A549 (cell line): ENCODE measurements at regions not wholly inside any gene's neighbourhood (a gene's known extent, or its start where the extent isn't known, plus 50 kb on each side); places are given as distances from the start of the nearest gene placed in this dataset.

Experiments
- ATAC-seq, 2 experiments: fragments of 200-7000 bp in 1 of 2; fragments of >200 bp in 1 of 2; cut with Nextera tagmentation in 1 of 2; cut with Tn5 transposase in 1 of 2; 3 replicates each; pipeline versions ENCODE4 v1.8.0 to v1.9.1; 2018 to 2020; ENCODE audit warnings: mild to moderate bottlenecking in 1 of 2, moderate library complexity in 1 of 2
- CTCF ChIA-PET: fragments of 300-600 bp; sonication (Branson Sonifier 250); formaldehyde crosslinking; extraction: SDS; loops from one replicate; lab custom pipeline; 2021; ENCODE audit warnings: antibody characterized with exemption, inconsistent platforms; lab: Yijun Ruan, JAX
- POLR2A ChIA-PET: fragments of 350-600 bp; formaldehyde crosslinking; extraction: SDS; loops from one replicate; lab custom pipeline; 2021; ENCODE audit warnings: antibody characterized with exemption, inconsistent platforms; lab: Yijun Ruan, JAX
- DNase-seq, 2 experiments: peaks; one replicate each; pipeline versions ENCODE4 v3.0.0 to v3.0.0-alpha.2; 2011 to 2016; ENCODE audit warnings: low read depth in 1 of 2, low spot score in 1 of 2
- FAIRE-seq: peaks from 2 replicates; lab custom pipeline; 2011; peaks lifted over from hg19 to GRCh38; lab: Jason Lieb, UNC
- H3K27ac ChIP-seq, 2 experiments: fragments of >200 bp; sonication (Bioruptor Twin); formaldehyde crosslinking; 3 replicates each; pipeline ENCODE4 v1.5.1; 2016 to 2017
- H3K4me1 ChIP-seq: fragments of >200 bp; sonication (Bioruptor Twin); formaldehyde crosslinking; 3 replicates; pipeline ENCODE4 v1.6.1; 2016
- H3K4me2 ChIP-seq: fragments of >200 bp; sonication (Bioruptor Twin); formaldehyde crosslinking; 3 replicates; pipeline ENCODE4 v1.6.1; 2016
- H3K4me3 ChIP-seq: fragments of >200 bp; sonication (Bioruptor Twin); formaldehyde crosslinking; 3 replicates; pipeline ENCODE4 v1.5.1; 2016
- H3K9me3 ChIP-seq: fragments of >200 bp; sonication (Bioruptor Twin); formaldehyde crosslinking; 3 replicates; pipeline ENCODE4 v1.6.1; 2016
- BCL3 ChIP-seq: fragments of >200 bp; sonication (Bioruptor Twin); formaldehyde crosslinking; IDR thresholded peaks from 3 replicates; pipeline ENCODE4 v1.6.1; 2016
- CEBPB ChIP-seq, 2 experiments: fragments of >200 bp in 1 of 2; sonication (Bioruptor Twin) in 1 of 2; formaldehyde crosslinking in 1 of 2; IDR thresholded peaks; 2 replicates each; pipeline ENCODE4 v1.6.1; 2012 to 2016
- CHD4 ChIP-seq: fragments of 200-600 bp; sonication (generic); IDR thresholded peaks from 2 replicates; pipeline ENCODE4 v1.6.1; 2016; ENCODE audit warnings: antibody characterized with exemption, mild to moderate bottlenecking, borderline replicate concordance
- E2F6 ChIP-seq: IDR thresholded peaks from 2 replicates; pipeline ENCODE4 v1.6.1; 2012; ENCODE audit warnings: low read depth, borderline replicate concordance
- EHMT2 ChIP-seq: fragments of 200-600 bp; sonication (generic); IDR thresholded peaks from 2 replicates; pipeline ENCODE4 v1.6.1; 2016; ENCODE audit warnings: antibody characterized with exemption, low read depth, mild to moderate bottlenecking, moderate library complexity
- ELK1 ChIP-seq: fragments of 150-350 bp; IDR thresholded peaks from 2 replicates; pipeline ENCODE4 v1.6.1; 2014; ENCODE audit warnings: low read depth, mild to moderate bottlenecking, low read length
- FOSB ChIP-seq: fragments of 250-450 bp; sonication (Bioruptor Pico); IDR thresholded peaks from 2 replicates; pipeline ENCODE4 v1.5.0; 2020; ENCODE audit warnings: mild to moderate bottlenecking, moderate library complexity
- HDAC2 ChIP-seq: fragments of 200-600 bp; sonication (generic); IDR thresholded peaks from 2 replicates; pipeline ENCODE4 v1.6.1; 2016
- HMGXB4 ChIP-seq: fragments of 250-450 bp; sonication (Bioruptor Pico); IDR thresholded peaks from 2 replicates; pipeline ENCODE4 v1.5.0; 2021; ENCODE audit warnings: mild to moderate bottlenecking, moderate library complexity, borderline replicate concordance
- HOXA7 ChIP-seq: fragments of 250-450 bp; sonication (Bioruptor Pico); IDR thresholded peaks from 2 replicates; pipeline ENCODE4 v1.5.0; 2020; ENCODE audit warnings: mild to moderate bottlenecking, moderate library complexity
- JUN ChIP-seq, 2 experiments: fragments of >200 bp; sonication (Bioruptor Twin); formaldehyde crosslinking; IDR thresholded peaks; 2 replicates in 1 of 2; 3 replicates in 1 of 2; pipeline ENCODE4 v1.6.1; 2016 to 2017
- JUNB ChIP-seq: fragments of >200 bp; sonication (Bioruptor Twin); formaldehyde crosslinking; IDR thresholded peaks from 2 replicates; pipeline ENCODE4 v1.6.1; 2016
- KDM5A ChIP-seq: fragments of 200-600 bp; sonication (generic); IDR thresholded peaks from 2 replicates; pipeline ENCODE4 v1.6.1; 2016; ENCODE audit warnings: antibody characterized with exemption, mild to moderate bottlenecking
- MAZ ChIP-seq: fragments of 150-350 bp; IDR thresholded peaks from 2 replicates; pipeline ENCODE4 v1.6.1; 2014; ENCODE audit warnings: antibody characterized with exemption, low read depth, low read length, borderline replicate concordance
- NPAS2 ChIP-seq: fragments of 250-450 bp; sonication (Bioruptor Pico); IDR thresholded peaks from 2 replicates; pipeline ENCODE4 v1.8.0; 2022; ENCODE audit warnings: mild to moderate bottlenecking, moderate library complexity, borderline replicate concordance
- PHF8 ChIP-seq: fragments of 200-600 bp; sonication (generic); IDR thresholded peaks from 2 replicates; pipeline ENCODE4 v1.6.1; 2016; ENCODE audit warnings: low read depth, mild to moderate bottlenecking, antibody characterized with exemption, moderate library complexity, borderline replicate concordance
- RAD21 ChIP-seq, 2 experiments: fragments of >200 bp in 1 of 2; sonication (Bioruptor Twin) in 1 of 2; formaldehyde crosslinking in 1 of 2; IDR thresholded peaks in 1 of 2; conservative IDR thresholded peaks in 1 of 2; 2 replicates in 1 of 2; 3 replicates in 1 of 2; pipeline ENCODE4 v1.6.1; 2012 to 2018; ENCODE audit warnings: inconsistent platforms in 1 of 2
- RCOR1 ChIP-seq: fragments of 150-350 bp; IDR thresholded peaks from 2 replicates; pipeline ENCODE4 v1.6.1; 2014; ENCODE audit warnings: antibody characterized with exemption, low read length, low read depth
- SREBF2 ChIP-seq: fragments of 450-650 bp; IDR thresholded peaks from 2 replicates; pipeline ENCODE4 v1.6.1; 2014; ENCODE audit warnings: mild to moderate bottlenecking, moderate library complexity
- TP53 ChIP-seq: fragments of 250-450 bp; sonication (Bioruptor Pico); IDR thresholded peaks from 2 replicates; pipeline ENCODE4 v1.5.0; 2021; ENCODE audit warnings: mild to moderate bottlenecking, moderate library complexity
- USF2 ChIP-seq: fragments of 450-650 bp; IDR thresholded peaks from 2 replicates; pipeline ENCODE4 v1.6.1; 2014; ENCODE audit warnings: antibody characterized with exemption
- ZNF302 ChIP-seq: fragments of 250-450 bp; sonication (Bioruptor Pico); IDR thresholded peaks from 2 replicates; pipeline ENCODE4 v1.9.0; 2021; ENCODE audit warnings: inconsistent platforms, mild to moderate bottlenecking, moderate library complexity
- ZSCAN20 ChIP-seq: fragments of 250-450 bp; sonication (Bioruptor Pico); IDR thresholded peaks from 2 replicates; pipeline ENCODE4 v1.8.0; 2022; ENCODE audit warnings: mild to moderate bottlenecking, moderate library complexity
- WGBS: methylation state at CpG from one replicate; pipeline ENCODE4 v1.1.6; 2017; ENCODE audit errors: missing lambda C conversion rate; 5-methylcytosine and 5-hydroxymethylcytosine counted together

- no peak for DNase-seq
- H3K27ac ChIP-seq, result no peak overlapping the region
- H3K4me1 ChIP-seq, result no peaks in the 10 kb centered on the region
- no peak for FAIRE-seq
- ChIA-PET CTCF (no interaction called here), POLR2A (no interaction called here)
- no peak overlapping the region for H3K4me3 ChIP-seq
- no peak overlapping the region for H3K4me2 ChIP-seq
- WGBS, result 6% methylated on average over 2 of the region's 2 CpGs
- TF ChIP-seq ELK1, result no peak
- no peak for TF ChIP-seq PHF8
- TF ChIP-seq EHMT2, result no peak
- no peak for TF ChIP-seq E2F6
- no peak for TF ChIP-seq KDM5A
- TF ChIP-seq CEBPB (IDR thresholded peaks at IDR 0.05), result no peak
- no peak for TF ChIP-seq RAD21 (conservative IDR thresholded peaks at IDR 0.05 in 1 of 2, IDR thresholded peaks at IDR 0.05 in 1 of 2)
- no peak for TF ChIP-seq JUN (IDR thresholded peaks at IDR 0.05)
- TF ChIP-seq HOXA7 (CRISPR knock-in tag), result no peak
- TF ChIP-seq HDAC2, result no peak
- TF ChIP-seq USF2, result no peak
- TF ChIP-seq RCOR1, result no peak
- TF ChIP-seq HMGXB4 (CRISPR knock-in tag), result no peak
- TF ChIP-seq CHD4, result no peak
- no peak for TF ChIP-seq SREBF2
- no peak for TF ChIP-seq FOSB
- TF ChIP-seq ZNF302 (CRISPR knock-in tag), result no peak
- no peak for ATAC-seq
- H3K9me3 ChIP-seq, result no peaks in the 10 kb centered on the region
These were observed 245.3 kb upstream of the UFL1 start for GRCh38 chr6:96276305-96276704.

- H3K4me3 ChIP-seq, result no peak overlapping the region
- DNase-seq (no peak), ATAC-seq (no peak), FAIRE-seq (no peak)
- TF ChIP-seq KDM5A, result no peak
- no peak for TF ChIP-seq HOXA7 (CRISPR knock-in tag)
- no peak overlapping the region for H3K27ac ChIP-seq
- H3K4me2 ChIP-seq, result no peak overlapping the region
- no peaks in the 10 kb centered on the region for H3K9me3 ChIP-seq
- POLR2A ChIA-PET, result no interaction called here
- CTCF ChIA-PET, result no interaction called here
- no peaks in the 10 kb centered on the region for H3K4me1 ChIP-seq
These were observed 244.8 kb upstream of the UFL1 start for GRCh38 chr6:96276856-96277255.

- H3K4me3 ChIP-seq, result no peak overlapping the region
- DNase-seq, result no peak
- no peaks in the 10 kb centered on the region for H3K9me3 ChIP-seq
- ChIA-PET POLR2A (no interaction called here), CTCF (no interaction called here)
- TF ChIP-seq BCL3, result no peak
- no peak for TF ChIP-seq ZSCAN20 (CRISPR knock-in tag)
- TF ChIP-seq JUNB, result no peak
- TF ChIP-seq KDM5A, result no peak
- no peak for TF ChIP-seq TP53 (CRISPR knock-in tag)
- no peak for TF ChIP-seq NPAS2 (CRISPR knock-in tag)
- TF ChIP-seq MAZ, result no peak
- WGBS, result 44% methylated on average over 1 of the region's 1 CpG
- no peak overlapping the region for H3K27ac ChIP-seq
- no peak for FAIRE-seq
- H3K4me1 ChIP-seq, result no peaks in the 10 kb centered on the region
- no peak overlapping the region for H3K4me2 ChIP-seq
- no peak for ATAC-seq
These were observed 242.5 kb upstream of the UFL1 start for GRCh38 chr6:96279084-96279483.
